ENCODE measurements at regions not wholly inside any gene's neighbourhood (a gene's known extent, or its start where the extent isn't known, plus 50 kb on each side); places are given as distances from the start of the nearest gene placed in this dataset.
"Not testable (repeated sequence)": the region's sequence is repeated elsewhere in the genome, so short reads cannot be mapped to it uniquely, and the experiment has no call there.

GRCh38 chr2:219851169-219851568, 223.7 kb downstream of the SLC4A3 start:
- H3K4me3 ChIP-seq, result no peak overlapping the region
- H3K9me3 ChIP-seq, result no peaks in the 10 kb centered on the region
- DNase-seq (ENCODE audit: low spot score in 2 of 2), result no peak
- H3K36me3 ChIP-seq (replicated peaks), result no peaks in the 10 kb centered on the region
- H3K27me3 ChIP-seq (ENCODE audit: low read depth), result no peaks in the 10 kb centered on the region; the same call in 1 of the 2 replicates
- H3K4me1 ChIP-seq, result no peaks in the 10 kb centered on the region
- in situ Hi-C loops (cut with MboI; ENCODE audit: low sequenced_read_pairs), result no loop called here

GRCh38 chr2:219851801-219852481, 224.5 kb downstream of the SLC4A3 start:
- Histone ChIP-seq H3K9me3 (no peaks in the 10 kb centered on the region), H3K27me3 (ENCODE audit: low read depth) (no peaks in the 10 kb centered on the region; the same call in 1 of the 2 replicates), H3K4me1 (no peaks in the 10 kb centered on the region), H3K4me3 (no peak overlapping the region), H3K36me3 (replicated peaks) (no peaks in the 10 kb centered on the region)
- DNase-seq (ENCODE audit: low spot score in 2 of 2), result no peak
- in situ Hi-C loops (cut with MboI; ENCODE audit: low sequenced_read_pairs), result no loop called here

DNA sequence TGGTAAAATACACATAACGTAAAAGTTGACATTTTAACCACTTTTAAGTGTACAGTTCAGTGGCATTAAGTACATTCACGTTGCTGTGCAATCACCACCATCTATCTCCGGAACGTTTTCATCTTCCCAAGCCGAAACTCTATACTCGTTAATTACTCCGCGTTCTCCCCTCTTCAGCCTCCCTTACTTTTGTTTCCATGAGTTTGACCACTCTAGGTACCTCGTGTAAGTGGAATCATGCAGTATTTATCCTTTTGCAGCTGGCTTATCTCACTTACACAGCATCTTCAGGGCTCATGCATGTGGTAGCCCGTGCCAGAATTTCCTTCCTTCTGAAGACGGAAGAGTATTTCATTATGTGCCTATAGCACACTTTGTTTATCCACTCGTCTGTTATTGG, 225.2 kb downstream of the SLC4A3 start:
- no peaks in the 10 kb centered on the region for H3K4me1 ChIP-seq
- DNase-seq (ENCODE audit: low spot score in 2 of 2), result no peak
- in situ Hi-C loops (cut with MboI; ENCODE audit: low sequenced_read_pairs), result no loop called here
- no peaks in the 10 kb centered on the region for H3K9me3 ChIP-seq
- H3K36me3 ChIP-seq (replicated peaks), result no peaks in the 10 kb centered on the region
- no peaks in the 10 kb centered on the region; the same call in none of the 2 replicates for H3K27me3 ChIP-seq (ENCODE audit: low read depth)
- H3K4me3 ChIP-seq, result no peak overlapping the region

GRCh38 chr2:219856602-219857001, 229.2 kb downstream of the SLC4A3 start:
- in situ Hi-C loops (cut with MboI; ENCODE audit: low sequenced_read_pairs), result no loop called here
- H3K4me3 ChIP-seq, result no peak overlapping the region
- no peaks in the 10 kb centered on the region for H3K9me3 ChIP-seq
- H3K36me3 ChIP-seq (replicated peaks), result no peaks in the 10 kb centered on the region
- no peaks in the 10 kb centered on the region for H3K4me1 ChIP-seq
- peaks cover 9% of the 10 kb centered on the region for H3K27me3 ChIP-seq (ENCODE audit: low read depth)
- no peak for DNase-seq (ENCODE audit: low spot score in 2 of 2)

- no peak for DNase-seq (ENCODE audit: low spot score in 2 of 2)
Observed at GRCh38 chr2:219857751-219858150, 230.3 kb downstream of the SLC4A3 start.

DNA sequence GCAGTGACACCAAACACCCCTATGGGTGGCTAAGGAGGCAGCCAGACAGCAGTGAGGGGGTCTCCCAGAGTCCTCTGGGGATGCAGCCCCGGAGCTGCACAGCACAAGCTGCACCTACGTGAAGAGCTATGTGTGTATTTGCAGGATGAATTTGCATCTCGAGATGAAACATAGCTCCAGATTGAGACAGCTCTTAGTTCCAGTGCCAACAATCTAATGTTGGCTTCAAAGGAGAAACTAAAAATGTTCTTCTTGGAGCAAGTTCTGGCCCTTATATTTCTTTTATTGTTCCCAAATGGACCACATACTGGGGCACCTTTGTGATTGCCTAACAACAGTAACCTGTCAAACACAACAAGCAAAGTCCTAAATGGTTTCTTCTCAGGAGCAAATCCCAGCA, 233.9 kb downstream of the SLC4A3 start:
- no peak for DNase-seq (ENCODE audit: low spot score in 2 of 2)
- Histone ChIP-seq H3K9me3 (no peaks in the 10 kb centered on the region), H3K36me3 (replicated peaks) (no peaks in the 10 kb centered on the region), H3K4me1 (no peaks in the 10 kb centered on the region), H3K27me3 (ENCODE audit: low read depth) (peaks cover 9% of the 10 kb centered on the region), H3K4me3 (no peak overlapping the region)
- in situ Hi-C loops (cut with MboI; ENCODE audit: low sequenced_read_pairs), result no loop called here

More at GRCh38 chr2:219857751-219858150, 230.3 kb downstream of the SLC4A3 start:
- Histone ChIP-seq H3K36me3 (replicated peaks) (no peaks in the 10 kb centered on the region), H3K27me3 (ENCODE audit: low read depth) (peaks cover 9% of the 10 kb centered on the region), H3K9me3 (no peaks in the 10 kb centered on the region), H3K4me3 (no peak overlapping the region), H3K4me1 (no peaks in the 10 kb centered on the region)
- in situ Hi-C loops (cut with MboI; ENCODE audit: low sequenced_read_pairs), result no loop called here

DNA sequence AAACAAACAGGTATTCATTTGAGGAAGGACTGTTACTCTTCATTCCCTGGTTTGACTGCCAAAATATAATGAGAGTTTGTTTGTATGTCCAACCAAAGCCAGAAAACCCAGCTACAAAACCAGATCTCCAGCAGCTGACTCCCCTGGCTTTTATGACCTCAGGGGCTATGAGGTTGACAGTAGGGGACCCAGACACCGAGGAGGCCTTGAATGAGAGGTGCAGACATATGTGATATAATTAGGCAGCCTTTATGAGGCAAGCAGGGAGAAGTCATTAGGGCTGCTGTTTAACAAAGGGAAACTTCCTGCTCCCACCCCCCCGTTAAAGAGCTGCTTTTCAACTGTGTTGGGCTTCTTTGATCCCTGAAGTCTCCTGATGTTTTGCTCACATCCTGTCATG, 236.7 kb downstream of the SLC4A3 start:
- H3K4me1 ChIP-seq, result no peaks in the 10 kb centered on the region
- no peak overlapping the region for H3K4me3 ChIP-seq
- no peaks in the 10 kb centered on the region for H3K9me3 ChIP-seq
- peaks cover 5% of the 10 kb centered on the region; the same call in 1 of the 2 replicates for H3K27me3 ChIP-seq (ENCODE audit: low read depth)
- no peaks in the 10 kb centered on the region for H3K36me3 ChIP-seq (replicated peaks)
- in situ Hi-C loops (cut with MboI; ENCODE audit: low sequenced_read_pairs), result no loop called here
- no peak for DNase-seq (ENCODE audit: low spot score in 2 of 2)

DNA sequence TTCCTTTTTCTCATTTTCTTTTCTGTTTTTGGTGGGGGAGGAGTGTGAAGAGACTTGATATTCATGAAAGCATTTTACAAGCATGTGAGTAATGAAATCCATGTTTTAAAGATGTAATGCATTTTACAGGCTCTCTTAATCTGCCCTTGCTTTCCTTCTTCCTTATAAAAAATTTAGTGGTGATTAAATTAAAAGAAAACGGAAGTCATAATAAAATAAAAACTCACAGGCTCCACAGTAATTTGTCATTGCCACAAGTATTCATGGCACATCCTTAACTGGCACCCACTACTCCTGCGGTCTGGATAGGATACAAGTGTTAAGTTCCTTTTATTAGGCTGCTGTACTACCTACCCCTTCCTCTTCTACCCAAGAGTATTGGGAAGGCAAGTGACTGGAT, 241.2 kb downstream of the SLC4A3 start:
- no peaks in the 10 kb centered on the region for H3K36me3 ChIP-seq (replicated peaks)
- H3K4me3 ChIP-seq, result no peak overlapping the region
- no peaks in the 10 kb centered on the region for H3K9me3 ChIP-seq
- no peaks in the 10 kb centered on the region for H3K27me3 ChIP-seq (ENCODE audit: low read depth)
- peaks cover 21% of the 10 kb centered on the region for H3K4me1 ChIP-seq
- DNase-seq (ENCODE audit: low spot score in 2 of 2), result no peak
- in situ Hi-C loops (cut with MboI; ENCODE audit: low sequenced_read_pairs), result no loop called here

GRCh38 chr2:219870041-219870440, 242.6 kb downstream of the SLC4A3 start:
- H3K4me3 ChIP-seq, result no peak overlapping the region
- no peak for DNase-seq (ENCODE audit: low spot score in 2 of 2)
- H3K4me1 ChIP-seq, result peaks cover 21% of the 10 kb centered on the region
- in situ Hi-C loops (cut with MboI; ENCODE audit: low sequenced_read_pairs), result no loop called here
- H3K36me3 ChIP-seq (replicated peaks), result no peaks in the 10 kb centered on the region
- no peaks in the 10 kb centered on the region for H3K27me3 ChIP-seq (ENCODE audit: low read depth)
- no peaks in the 10 kb centered on the region for H3K9me3 ChIP-seq

- Histone ChIP-seq H3K4me3 (no peak overlapping the region), H3K36me3 (replicated peaks) (no peaks in the 10 kb centered on the region), H3K4me1 (peaks cover 21% of the 10 kb centered on the region), H3K27me3 (ENCODE audit: low read depth) (no peaks in the 10 kb centered on the region), H3K9me3 (no peaks in the 10 kb centered on the region)
- in situ Hi-C loops (cut with MboI; ENCODE audit: low sequenced_read_pairs), result no loop called here
- DNase-seq (ENCODE audit: low spot score in 2 of 2), result peak; percentile 84 to 99
Observed at GRCh38 chr2:219871351-219871750, 243.9 kb downstream of the SLC4A3 start.

GRCh38 chr2:219875036-219875435, 247.6 kb downstream of the SLC4A3 start:
- Histone ChIP-seq H3K9me3 (no peaks in the 10 kb centered on the region), H3K4me3 (no peak overlapping the region), H3K4me1 (peaks cover 29% of the 10 kb centered on the region), H3K36me3 (replicated peaks) (no peaks in the 10 kb centered on the region), H3K27me3 (ENCODE audit: low read depth) (no peaks in the 10 kb centered on the region)
- no peak for DNase-seq (ENCODE audit: low spot score in 2 of 2)
- in situ Hi-C loops (cut with MboI; ENCODE audit: low sequenced_read_pairs), result no loop called here

DNA sequence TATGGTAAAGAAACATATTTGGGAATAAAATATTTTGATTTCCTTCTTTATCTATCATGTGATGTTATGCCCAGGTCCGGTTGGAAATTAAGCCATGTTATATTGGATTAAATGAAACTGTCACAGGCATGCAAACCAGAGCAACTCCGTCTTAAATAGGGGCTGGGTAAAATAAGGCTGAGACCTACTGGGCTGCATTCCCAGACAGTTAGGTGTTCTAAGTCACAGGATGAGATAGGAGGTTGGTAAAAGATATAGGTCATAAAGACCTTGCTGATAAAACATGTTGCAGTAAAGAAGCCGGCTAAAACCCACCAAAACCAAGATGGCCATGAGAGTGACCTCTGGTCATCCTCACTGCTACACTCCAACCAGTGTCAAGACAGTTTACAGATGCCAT, 248.6 kb downstream of the SLC4A3 start:
- H3K27me3 ChIP-seq (ENCODE audit: low read depth); H3K9me3 ChIP-seq; H3K36me3 ChIP-seq (replicated peaks); H3K4me3 ChIP-seq; in situ Hi-C loops (cut with MboI; ENCODE audit: low sequenced_read_pairs); DNase-seq (ENCODE audit: low spot score in 2 of 2): not testable (repeated sequence)
- H3K4me1 ChIP-seq, result peaks cover 30% of the 10 kb centered on the region

GRCh38 chr2:219876931-219877330, 249.5 kb downstream of the SLC4A3 start:
- H3K4me1 ChIP-seq, result peaks cover 23% of the 10 kb centered on the region
- H3K36me3 ChIP-seq (replicated peaks), result no peaks in the 10 kb centered on the region
- H3K9me3 ChIP-seq, result no peaks in the 10 kb centered on the region
- H3K4me3 ChIP-seq, result no peak overlapping the region
- in situ Hi-C loops (cut with MboI; ENCODE audit: low sequenced_read_pairs), result no loop called here
- H3K27me3 ChIP-seq (ENCODE audit: low read depth), result no peaks in the 10 kb centered on the region
- DNase-seq (ENCODE audit: low spot score in 2 of 2), result no peak

GRCh38 chr2:219877728-219878127, 250.3 kb downstream of the SLC4A3 start:
- no peak for DNase-seq (ENCODE audit: low spot score in 2 of 2)
- Histone ChIP-seq H3K4me3 (no peak overlapping the region), H3K36me3 (replicated peaks) (no peaks in the 10 kb centered on the region), H3K4me1 (peaks cover 18% of the 10 kb centered on the region), H3K27me3 (ENCODE audit: low read depth) (no peaks in the 10 kb centered on the region), H3K9me3 (no peaks in the 10 kb centered on the region)
- in situ Hi-C loops (cut with MboI; ENCODE audit: low sequenced_read_pairs), result no loop called here

- Histone ChIP-seq H3K36me3 (replicated peaks) (no peaks in the 10 kb centered on the region), H3K9me3 (no peaks in the 10 kb centered on the region), H3K27me3 (ENCODE audit: low read depth) (no peaks in the 10 kb centered on the region), H3K4me1 (peaks cover 18% of the 10 kb centered on the region), H3K4me3 (no peak overlapping the region)
- no peak for DNase-seq (ENCODE audit: low spot score in 2 of 2)
- in situ Hi-C loops (cut with MboI; ENCODE audit: low sequenced_read_pairs), result no loop called here
Observed at GRCh38 chr2:219878516-219878915, 251.1 kb downstream of the SLC4A3 start.

Measured in HAP-1 (cell line).